GM19023 (cell line): ENCODE measurements at regions not wholly inside any gene's neighbourhood (a gene's known extent, or its start where the extent isn't known, plus 50 kb on each side); places are given as distances from the start of the nearest gene placed in this dataset.
"Not testable (repeated sequence)": the region's sequence is repeated elsewhere in the genome, so short reads cannot be mapped to it uniquely, and the experiment has no call there.

Source experiments
- ATAC-seq: cut with Tn5 transposase; IDR thresholded peaks from one replicate; pipeline ENCODE4 v1.9.1; 2021; ENCODE audit warnings: mild to moderate bottlenecking, moderate library complexity; ENCODE audit not compliant: unreplicated experiment

DNA sequence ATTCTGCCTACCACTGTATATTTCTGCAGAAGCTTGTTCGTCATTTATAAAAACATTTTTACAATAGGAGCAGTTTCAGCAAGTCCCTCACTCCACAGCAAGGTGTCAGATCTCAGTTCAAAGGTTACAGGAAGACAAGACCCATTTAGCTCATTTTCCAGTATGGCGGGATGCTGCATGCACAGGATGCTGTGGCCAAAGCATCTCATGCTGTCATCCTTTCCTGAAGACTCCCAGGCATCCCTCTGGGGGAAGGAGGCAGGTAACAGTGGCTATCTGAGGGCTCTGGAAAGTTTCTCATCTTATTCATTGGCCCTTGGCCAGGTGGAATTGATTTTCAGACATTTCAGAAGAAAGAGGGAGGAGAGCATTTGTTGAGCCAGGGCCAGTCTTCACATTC, 539.3 kb upstream of the CDH5 start:
- no peak for ATAC-seq

- ATAC-seq = no peak
Measured at GRCh38 chr16:65825191-65825856, 541.2 kb upstream of the CDH5 start.

- ATAC-seq = no peak
Measured at GRCh38 chr16:65822148-65822547, 544.3 kb upstream of the CDH5 start.

GRCh38 chr16:65819136-65819898, 547.2 kb upstream of the CDH5 start:
- no peak for ATAC-seq

DNA sequence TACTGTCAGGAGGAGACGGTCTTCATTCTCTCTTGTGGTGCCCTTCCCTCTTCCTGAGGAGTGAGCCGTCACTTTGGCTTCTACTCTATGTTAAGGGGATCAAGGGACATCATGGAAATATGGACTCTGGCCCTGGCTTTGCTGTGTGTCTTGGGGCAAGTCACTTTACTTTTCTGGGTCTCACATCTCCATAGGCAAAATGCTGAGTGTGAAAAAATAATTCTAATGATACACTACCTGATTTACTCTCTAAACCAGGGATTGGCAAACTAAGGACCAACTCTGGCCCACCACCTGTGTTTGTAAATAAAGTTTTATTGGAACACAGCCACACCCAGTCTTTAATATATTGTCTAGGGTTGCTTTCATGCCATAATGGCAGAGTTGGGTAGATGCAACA, 548.7 kb upstream of the CDH5 start:
- no peak for ATAC-seq

DNA sequence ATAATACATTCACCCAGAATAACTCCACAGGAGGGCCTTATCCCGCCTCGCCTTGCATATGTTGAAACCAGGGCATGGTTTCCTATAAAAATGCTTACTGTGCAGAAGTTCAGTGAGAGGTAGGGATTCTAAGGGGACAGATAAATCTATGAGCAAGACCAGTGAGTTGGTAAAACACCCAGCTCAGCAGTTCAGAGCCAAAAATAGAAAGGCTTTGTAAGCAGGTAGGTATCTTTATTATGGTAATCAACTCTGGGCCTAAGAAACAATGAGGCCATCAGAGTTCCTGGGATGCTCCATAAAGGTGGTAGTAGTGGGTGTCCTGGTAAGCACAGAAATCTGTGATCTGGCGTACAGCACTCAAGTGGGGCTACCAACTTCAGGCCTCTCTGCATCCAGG, 549.4 kb upstream of the CDH5 start:
- ATAC-seq = no peak

DNA sequence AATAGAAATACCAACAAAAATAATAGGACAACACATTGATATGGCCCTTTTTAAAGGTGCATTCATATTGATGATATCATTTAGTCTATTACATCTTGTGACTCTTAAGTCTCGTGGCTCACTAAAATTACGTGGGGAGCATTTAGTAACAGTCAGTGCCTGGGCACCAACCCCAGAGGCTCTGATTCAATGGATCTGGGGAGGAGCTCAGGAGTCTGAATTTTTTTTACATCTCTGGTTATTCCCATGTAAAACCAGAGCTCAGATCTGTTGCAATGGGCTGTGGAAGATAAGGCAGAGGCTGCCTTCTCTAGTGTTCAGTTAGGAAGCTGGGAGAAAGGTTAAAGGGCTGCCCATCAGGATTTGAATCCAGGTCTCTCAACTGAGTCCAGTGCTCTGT, 549.9 kb upstream of the CDH5 start:
- ATAC-seq = no peak

DNA sequence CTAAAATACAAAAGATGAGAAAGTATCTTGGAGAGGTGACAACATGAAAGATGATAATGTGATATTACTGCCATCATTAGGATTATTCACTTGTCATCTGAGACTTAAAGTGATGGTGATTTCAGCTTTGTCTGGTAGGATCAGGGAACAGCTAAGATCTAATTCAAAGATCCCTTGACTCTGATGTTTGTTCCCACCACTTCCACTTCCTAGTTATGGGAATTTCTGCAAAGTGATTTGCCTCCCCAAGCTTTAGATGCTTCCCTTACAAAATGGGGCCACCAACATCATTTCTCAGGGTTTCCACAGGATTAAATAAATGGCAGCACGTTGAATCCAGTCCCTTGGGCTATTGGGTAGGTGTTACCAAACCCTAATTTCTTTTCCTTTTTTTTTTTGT, 550.8 kb upstream of the CDH5 start:
- no peak for ATAC-seq

- not testable (repeated sequence) for ATAC-seq
Measured at GRCh38 chr16:65813879-65814278, 552.6 kb upstream of the CDH5 start.

- ATAC-seq = no peak
Measured at GRCh38 chr16:65809627-65810026, 556.9 kb upstream of the CDH5 start.

- ATAC-seq = no peak
Measured at GRCh38 chr16:65808790-65809189, 557.7 kb upstream of the CDH5 start.

DNA sequence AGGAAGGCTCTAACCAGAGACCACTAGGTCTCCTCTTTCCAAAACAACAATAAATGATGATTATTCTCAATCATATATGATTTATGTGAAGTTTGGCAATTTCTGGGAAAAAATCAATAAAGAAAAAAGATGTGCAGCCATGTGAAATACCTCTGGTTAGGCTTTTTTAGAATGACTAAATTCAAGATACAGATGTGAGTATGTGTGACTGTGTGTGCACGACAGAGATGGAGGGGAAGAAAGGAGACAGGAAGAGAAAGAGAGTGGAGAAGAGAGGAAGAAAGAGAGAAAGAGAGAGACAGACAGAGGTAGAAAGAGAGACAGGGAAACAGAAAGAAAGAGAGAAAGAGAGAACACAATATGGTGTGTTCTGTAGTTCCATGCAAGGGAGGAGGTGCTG, 558.6 kb upstream of the CDH5 start:
- ATAC-seq = no peak

GRCh38 chr16:65805704-65806103, 560.8 kb upstream of the CDH5 start:
- not testable (repeated sequence) for ATAC-seq

DNA sequence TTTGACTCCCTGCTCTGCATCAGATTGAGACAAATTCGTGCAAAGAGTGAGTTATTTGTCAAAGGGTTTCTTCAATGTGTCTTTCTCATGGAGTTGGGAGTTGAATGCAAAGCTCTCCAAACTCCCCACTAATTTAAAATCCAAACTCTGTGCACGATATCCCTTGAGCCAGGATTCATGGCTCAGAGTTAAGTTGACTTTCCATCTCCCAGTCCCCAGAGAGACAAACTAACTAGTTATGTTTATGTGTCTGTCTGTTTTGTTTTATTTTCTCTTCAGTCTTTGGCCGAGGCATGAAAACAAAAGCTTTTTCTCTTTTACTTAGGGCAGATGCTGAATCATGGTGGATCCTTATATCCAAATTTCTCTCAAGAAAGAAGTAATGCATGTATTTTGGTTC, 570.0 kb upstream of the CDH5 start:
- no peak for ATAC-seq

DNA sequence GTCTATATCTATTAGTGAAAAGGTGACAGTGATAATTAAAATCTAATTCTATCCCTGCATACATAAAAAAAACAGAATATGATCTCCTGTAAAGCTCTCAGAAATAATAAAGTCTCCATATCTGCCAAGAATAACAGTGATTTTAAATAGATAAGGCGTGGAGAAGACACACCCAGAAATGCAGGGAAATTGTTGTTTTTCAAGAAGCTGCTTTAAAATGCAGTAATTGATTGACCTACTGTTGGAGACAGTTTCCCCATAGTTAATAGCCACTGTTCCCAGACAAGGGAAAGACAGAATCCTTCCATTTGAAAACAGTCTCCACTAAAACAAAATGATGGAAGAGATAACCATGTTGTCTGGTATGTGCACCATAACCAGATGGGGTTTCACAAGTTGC, 571.5 kb upstream of the CDH5 start:
- ATAC-seq = no peak

DNA sequence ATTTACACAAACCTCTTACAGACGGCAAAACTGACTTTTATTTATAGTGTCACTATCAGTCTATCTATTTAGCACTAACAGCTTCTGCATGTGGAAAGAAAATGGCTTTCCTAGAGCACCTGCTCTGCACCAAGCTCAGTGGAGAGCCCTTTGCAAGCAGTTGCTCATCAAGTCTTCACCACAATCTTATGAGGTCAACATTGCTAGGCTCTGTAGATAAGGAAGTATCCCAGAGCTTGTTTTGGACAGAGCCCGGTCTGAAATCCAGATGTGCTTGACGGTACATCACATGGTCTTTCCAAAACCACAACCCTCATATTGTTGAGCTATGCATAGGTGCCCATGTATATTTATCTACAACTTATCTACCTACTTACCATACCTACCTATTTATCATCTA, 572.7 kb upstream of the CDH5 start:
- no peak for ATAC-seq

GRCh38 chr16:65790768-65791167, 575.7 kb upstream of the CDH5 start:
- no peak for ATAC-seq

- no peak for ATAC-seq
Measured at GRCh38 chr16:65789161-65789945, 577.1 kb upstream of the CDH5 start.

GRCh38 chr16:65788434-65789140, 577.9 kb upstream of the CDH5 start:
- ATAC-seq = no peak

DNA sequence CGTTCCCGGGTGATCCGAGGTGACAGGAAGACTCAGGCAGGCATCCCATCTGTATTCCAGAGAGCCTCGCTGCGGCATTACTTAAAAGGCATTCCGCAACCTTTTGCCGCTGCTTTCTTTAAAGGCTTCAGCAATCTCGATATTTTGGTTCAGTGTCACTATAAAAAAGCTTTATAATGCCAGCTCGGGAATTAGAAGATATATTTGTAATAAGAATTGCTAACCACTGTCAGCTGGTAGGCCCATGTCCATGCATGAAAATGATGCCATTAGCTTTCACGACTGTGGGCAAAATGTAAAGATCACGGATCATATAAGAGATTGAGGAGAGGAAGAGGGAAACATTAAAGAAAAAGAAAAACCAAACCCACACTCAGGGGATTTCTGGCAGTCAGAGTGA, 578.6 kb upstream of the CDH5 start:
- no peak for ATAC-seq

DNA sequence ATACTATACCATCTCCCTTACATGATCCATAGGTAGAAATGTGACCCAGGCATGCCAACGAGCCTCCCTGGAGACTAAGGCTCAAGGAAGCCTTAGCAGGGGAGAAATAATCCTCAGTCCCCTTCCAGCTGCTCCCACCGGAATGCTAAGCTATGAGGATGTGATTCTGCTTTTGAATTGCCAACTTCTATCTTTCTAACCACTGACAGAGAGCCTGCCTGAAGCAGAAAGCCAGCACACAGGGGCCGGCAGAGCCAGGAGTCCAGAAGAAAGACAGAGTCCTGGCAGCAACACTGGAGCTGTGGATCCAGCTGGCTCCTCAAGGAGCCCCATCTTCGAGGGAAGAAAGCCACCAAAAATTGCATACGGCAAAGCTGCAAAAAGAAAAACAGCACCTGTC, 579.6 kb upstream of the CDH5 start:
- no peak for ATAC-seq
